ENCODE measurements at regions not wholly inside any gene's neighbourhood (a gene's known extent, or its start where the extent isn't known, plus 50 kb on each side); places are given as distances from the start of the nearest gene placed in this dataset.

DNA sequence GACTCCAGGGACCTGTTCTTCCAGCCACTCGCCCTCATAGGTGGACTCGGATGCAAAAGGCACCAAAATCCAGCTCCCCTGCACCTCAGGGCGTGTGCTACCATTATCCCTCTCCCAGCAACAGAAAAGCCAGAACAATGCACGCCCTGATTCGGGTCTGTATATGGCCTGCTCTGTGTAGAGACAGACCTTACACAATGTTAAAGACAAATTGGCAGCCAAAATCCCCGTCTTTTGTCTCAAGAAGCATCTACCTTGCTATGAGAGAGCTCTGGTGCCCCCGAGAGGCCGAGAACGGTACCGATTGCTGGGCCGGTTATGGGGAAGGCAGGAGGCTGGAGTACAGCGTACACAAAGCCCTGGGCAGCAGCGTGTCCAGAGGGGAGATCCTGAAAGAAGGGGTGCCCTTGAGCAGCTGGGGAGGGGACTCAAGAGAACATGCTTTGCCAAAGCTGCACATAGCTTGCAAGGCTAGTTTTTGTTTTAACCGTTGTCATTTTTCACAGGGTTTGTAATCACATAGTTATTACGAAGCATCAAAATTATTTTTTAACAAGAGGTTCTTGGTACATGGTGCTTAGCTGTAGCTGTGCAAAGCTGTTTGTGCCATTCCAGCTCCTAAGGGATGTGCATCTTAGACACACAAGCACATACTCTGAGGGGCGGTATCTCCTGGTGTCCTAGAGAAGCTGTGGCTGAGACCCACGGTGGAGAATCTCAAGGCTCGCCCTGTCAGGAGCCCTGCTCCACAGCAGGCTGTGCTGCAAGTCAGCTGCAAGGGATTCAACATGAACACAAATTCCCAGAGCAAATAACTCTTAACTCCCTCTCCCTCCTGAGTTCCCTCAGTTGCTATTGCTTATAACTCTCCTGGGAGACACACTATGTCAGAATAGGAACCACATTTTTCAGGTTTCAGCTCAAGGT, 461.5 kb upstream of the PPP2R3A start:
- TF ChIP-seq, protein P1, sequence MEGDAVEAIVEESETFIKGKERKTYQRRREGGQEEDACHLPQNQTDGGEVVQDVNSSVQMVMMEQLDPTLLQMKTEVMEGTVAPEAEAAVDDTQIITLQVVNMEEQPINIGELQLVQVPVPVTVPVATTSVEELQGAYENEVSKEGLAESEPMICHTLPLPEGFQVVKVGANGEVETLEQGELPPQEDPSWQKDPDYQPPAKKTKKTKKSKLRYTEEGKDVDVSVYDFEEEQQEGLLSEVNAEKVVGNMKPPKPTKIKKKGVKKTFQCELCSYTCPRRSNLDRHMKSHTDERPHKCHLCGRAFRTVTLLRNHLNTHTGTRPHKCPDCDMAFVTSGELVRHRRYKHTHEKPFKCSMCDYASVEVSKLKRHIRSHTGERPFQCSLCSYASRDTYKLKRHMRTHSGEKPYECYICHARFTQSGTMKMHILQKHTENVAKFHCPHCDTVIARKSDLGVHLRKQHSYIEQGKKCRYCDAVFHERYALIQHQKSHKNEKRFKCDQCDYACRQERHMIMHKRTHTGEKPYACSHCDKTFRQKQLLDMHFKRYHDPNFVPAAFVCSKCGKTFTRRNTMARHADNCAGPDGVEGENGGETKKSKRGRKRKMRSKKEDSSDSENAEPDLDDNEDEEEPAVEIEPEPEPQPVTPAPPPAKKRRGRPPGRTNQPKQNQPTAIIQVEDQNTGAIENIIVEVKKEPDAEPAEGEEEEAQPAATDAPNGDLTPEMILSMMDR (conservative IDR thresholded peaks at IDR 0.05 in 1 of 2, IDR thresholded peaks at IDR 0.05 in 1 of 2; ENCODE audit: extremely low read depth in 1 of 2, insufficient read depth in 1 of 2, low read depth in 1 of 2, low read length in 2 of 2) = peak; percentile 77 to 79
- TF ChIP-seq EZH2 (IDR thresholded peaks at IDR 0.05; ENCODE audit: borderline replicate concordance, low read length) = no peak

All from mammary epithelial cell (primary cell).